Right atrium auricular region (tissue), 2 donors: ENCODE measurements at regions not wholly inside any gene's neighbourhood (a gene's known extent, or its start where the extent isn't known, plus 50 kb on each side); places are given as distances from the start of the nearest gene placed in this dataset.
A peak's percentile ranks its signal among the peaks of the same experiment; 100 is the strongest.

Experiments
- DNase-seq: peaks from one replicate; pipeline ENCODE4 v3.0.0-alpha.2; 2019; ENCODE audit warnings: low spot score
- H3K27ac ChIP-seq, 2 donors: fragments of 200-600 bp; sonication (generic); 1 replicate in 1 of 2; 2 replicates in 1 of 2; pipeline ENCODE4 v1.5.1; 2016 to 2019
- H3K27me3 ChIP-seq, 2 donors: fragments of 200-600 bp; sonication (generic); one replicate each; pipeline versions ENCODE4 v1.5.1 to v1.6.0; 2017 to 2019
- H3K36me3 ChIP-seq: fragments of 200-600 bp; sonication (generic); one replicate; pipeline ENCODE4 v1.5.1; 2016
- H3K4me1 ChIP-seq, 2 donors: fragments of 200-600 bp; sonication (generic); one replicate each; pipeline versions ENCODE4 v1.5.1 to v1.6.0; 2017 to 2019
- H3K4me3 ChIP-seq, 2 donors: fragments of 200-600 bp; sonication (generic); 1 replicate in 1 of 2; 2 replicates in 1 of 2; pipeline ENCODE4 v1.5.1; 2017 to 2019; ENCODE audit warnings: mild to moderate bottlenecking in 1 of 2, moderate library complexity in 1 of 2
- H3K9me3 ChIP-seq, 2 donors: fragments of 200-600 bp; sonication (generic); one replicate each; pipeline ENCODE4 v1.5.1; 2019
- TF ChIP-seq, protein P1 (sequence below), 2 donors: fragments of 200-600 bp; sonication (generic); IDR thresholded peaks; one replicate each; pipeline ENCODE4 v1.5.1; 2019; ENCODE audit warnings: antibody characterized with exemption in 2 of 2

DNA sequence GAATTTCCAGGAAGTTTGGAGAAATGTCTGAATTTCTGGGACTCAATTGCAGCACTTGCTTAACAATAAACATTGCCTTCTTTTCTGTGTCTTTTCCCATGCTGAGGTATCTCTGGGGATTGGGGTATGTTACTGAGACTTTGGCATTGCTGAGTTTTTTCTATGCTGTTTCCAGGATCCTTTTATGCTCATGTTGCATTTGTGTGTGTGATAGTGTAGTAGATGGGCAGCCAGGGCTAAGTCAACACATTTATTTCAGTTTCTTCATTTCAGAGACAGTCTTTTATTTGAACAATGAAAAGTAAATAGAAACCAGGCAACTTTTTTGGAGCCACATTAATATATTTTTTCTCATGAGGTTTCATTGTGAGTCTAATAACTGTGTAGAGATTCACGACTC is 1160.3 kb upstream of the TMEM132C start:
- TF ChIP-seq, protein P1, sequence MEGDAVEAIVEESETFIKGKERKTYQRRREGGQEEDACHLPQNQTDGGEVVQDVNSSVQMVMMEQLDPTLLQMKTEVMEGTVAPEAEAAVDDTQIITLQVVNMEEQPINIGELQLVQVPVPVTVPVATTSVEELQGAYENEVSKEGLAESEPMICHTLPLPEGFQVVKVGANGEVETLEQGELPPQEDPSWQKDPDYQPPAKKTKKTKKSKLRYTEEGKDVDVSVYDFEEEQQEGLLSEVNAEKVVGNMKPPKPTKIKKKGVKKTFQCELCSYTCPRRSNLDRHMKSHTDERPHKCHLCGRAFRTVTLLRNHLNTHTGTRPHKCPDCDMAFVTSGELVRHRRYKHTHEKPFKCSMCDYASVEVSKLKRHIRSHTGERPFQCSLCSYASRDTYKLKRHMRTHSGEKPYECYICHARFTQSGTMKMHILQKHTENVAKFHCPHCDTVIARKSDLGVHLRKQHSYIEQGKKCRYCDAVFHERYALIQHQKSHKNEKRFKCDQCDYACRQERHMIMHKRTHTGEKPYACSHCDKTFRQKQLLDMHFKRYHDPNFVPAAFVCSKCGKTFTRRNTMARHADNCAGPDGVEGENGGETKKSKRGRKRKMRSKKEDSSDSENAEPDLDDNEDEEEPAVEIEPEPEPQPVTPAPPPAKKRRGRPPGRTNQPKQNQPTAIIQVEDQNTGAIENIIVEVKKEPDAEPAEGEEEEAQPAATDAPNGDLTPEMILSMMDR (IDR thresholded peaks at IDR 0.05) = no peak
- Histone ChIP-seq H3K36me3 (no peaks in the 10 kb centered on the region), H3K4me3 (no peak overlapping the region), H3K4me1 (no peaks in the 10 kb centered on the region), H3K9me3 (no peaks in the 10 kb centered on the region), H3K27me3 (no peaks in the 10 kb centered on the region), H3K27ac (no peak overlapping the region)
- DNase-seq = no peak

DNA sequence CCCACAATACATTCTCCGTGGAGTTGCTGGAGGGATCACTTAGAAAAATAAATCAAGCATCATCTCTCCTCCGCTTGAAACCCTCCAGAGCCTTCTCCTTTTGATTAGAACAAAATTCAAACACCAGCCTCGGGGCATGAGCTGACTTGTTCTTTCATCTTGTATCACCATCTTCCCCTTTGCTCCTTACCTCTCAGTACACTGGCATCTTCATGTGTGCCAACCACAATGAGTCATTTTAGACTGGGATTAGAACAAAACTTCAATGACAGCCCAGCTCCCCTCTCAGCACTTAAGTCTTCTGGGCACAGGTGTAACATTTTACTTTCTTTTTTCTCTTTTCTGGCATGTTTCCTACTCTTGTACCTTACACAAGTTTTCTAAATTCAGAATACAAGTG is 1159.2 kb upstream of the TMEM132C start:
- H3K27ac ChIP-seq = no peak overlapping the region
- no peak overlapping the region for H3K4me3 ChIP-seq
- no peaks in the 10 kb centered on the region for H3K27me3 ChIP-seq
- TF ChIP-seq, protein P1 (IDR thresholded peaks at IDR 0.05) = no peak
- H3K9me3 ChIP-seq = no peaks in the 10 kb centered on the region
- no peaks in the 10 kb centered on the region for H3K4me1 ChIP-seq
- H3K36me3 ChIP-seq = no peaks in the 10 kb centered on the region
- DNase-seq = no peak

DNA sequence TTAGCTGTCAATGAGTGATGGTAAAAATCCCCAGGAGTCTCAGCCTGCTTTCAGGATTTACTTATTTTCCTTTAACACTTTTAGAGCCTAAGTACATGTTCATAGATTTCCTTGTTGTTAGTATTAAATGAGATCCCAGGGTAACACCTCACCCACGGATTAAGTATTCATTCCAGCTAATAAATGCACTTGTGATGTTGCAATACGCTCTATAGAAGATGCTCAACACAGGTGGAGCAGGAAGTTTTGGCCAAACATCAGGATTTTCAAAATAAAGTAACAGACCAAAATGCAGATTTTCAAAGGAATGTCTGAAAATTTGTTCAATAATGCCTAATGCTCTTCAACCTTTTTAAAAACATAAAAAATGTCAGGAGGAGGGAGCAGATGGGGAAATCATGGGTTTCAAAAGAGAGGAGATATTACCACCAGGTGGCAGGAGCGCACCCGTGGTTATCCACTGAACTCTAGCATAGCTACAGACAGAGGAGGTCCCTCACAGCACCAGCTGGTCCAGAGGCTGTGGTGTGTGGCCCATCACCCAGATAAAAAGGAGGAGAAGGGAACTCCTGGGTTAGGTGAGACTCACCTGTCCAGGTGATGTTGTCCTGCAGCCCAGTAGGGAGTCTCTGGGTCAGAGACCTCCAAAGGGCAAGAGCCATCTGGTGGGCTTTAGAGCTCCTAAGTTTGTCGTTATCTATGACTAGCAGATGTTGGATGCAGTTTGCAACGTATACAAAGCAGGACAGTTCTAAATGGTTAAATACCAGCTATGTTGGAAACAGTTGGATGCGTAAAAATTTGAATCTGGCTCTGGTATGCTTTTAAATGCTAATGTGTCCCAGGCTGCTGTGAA is 1158.4 kb upstream of the TMEM132C start:
- no peak for DNase-seq
- Histone ChIP-seq H3K9me3 (no peaks in the 10 kb centered on the region), H3K4me3 (no peak overlapping the region), H3K27ac (no peak overlapping the region), H3K36me3 (no peaks in the 10 kb centered on the region), H3K4me1 (no peaks in the 10 kb centered on the region), H3K27me3 (no peaks in the 10 kb centered on the region)
- TF ChIP-seq, protein P1 (IDR thresholded peaks at IDR 0.05) = peak; percentile 33 to 82

DNA sequence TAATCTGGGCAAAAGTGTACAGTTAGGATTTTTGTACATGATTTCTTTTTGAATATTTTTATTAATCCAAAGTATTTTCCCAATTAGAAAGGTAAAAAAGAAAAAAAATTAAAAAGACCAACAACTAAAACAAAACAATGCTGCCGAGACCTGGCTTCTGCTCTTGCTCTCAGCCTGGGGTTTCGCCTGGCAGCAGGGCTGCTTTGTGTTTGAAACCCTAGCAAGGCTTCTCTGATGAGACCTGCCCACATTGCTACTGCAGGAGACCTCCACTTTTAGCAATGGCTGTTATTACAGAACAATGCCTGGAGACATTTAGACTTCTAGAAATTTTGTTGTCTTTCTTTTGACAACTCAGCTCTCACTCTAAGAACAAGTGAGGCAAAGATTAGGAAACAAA is 1153.0 kb upstream of the TMEM132C start:
- Histone ChIP-seq H3K9me3 (no peaks in the 10 kb centered on the region), H3K36me3 (no peaks in the 10 kb centered on the region), H3K4me1 (no peaks in the 10 kb centered on the region), H3K4me3 (no peak overlapping the region), H3K27me3 (no peaks in the 10 kb centered on the region), H3K27ac (no peak overlapping the region)
- TF ChIP-seq, protein P1 (IDR thresholded peaks at IDR 0.05) = no peak
- no peak for DNase-seq

DNA sequence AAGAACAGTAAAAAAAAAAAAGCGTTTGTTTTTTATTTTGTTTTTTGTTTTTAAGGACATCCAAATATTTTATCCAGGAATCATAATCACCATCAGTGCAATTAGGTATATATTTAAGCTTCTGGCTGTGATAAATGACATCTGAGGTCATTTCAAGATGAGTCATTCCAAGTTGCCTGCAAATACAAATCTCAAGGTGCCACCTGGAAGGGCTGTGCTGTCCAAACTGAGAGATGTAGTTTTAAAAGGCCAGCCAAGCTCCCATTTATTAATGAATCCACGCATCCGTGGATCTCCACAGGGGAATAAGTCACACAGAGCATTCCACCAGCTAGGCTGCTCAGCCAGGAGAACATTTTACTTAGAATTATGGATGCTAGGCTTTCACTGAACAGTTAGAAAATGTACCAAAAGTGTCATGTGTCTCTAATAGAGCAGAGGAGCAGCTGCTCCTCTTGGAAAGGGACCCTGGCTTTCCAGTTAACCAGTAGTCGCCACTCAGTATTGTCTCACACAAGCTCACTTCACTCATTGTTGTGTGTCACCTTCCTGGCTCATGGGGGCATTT is 1151.4 kb upstream of the TMEM132C start:
- H3K4me1 ChIP-seq = no peaks in the 10 kb centered on the region
- H3K9me3 ChIP-seq = no peaks in the 10 kb centered on the region
- TF ChIP-seq, protein P1 (IDR thresholded peaks at IDR 0.05) = no peak
- no peak overlapping the region for H3K4me3 ChIP-seq
- H3K27ac ChIP-seq = no peak overlapping the region
- no peak for DNase-seq
- no peaks in the 10 kb centered on the region for H3K27me3 ChIP-seq
- H3K36me3 ChIP-seq = no peaks in the 10 kb centered on the region
